DND-41 (cell line): ENCODE measurements at regions not wholly inside any gene's neighbourhood (a gene's known extent, or its start where the extent isn't known, plus 50 kb on each side); places are given as distances from the start of the nearest gene placed in this dataset.

Experiments used
- ATAC-seq: fragments of 200-7000 bp; cut with Tn5 transposase; 3 replicates; pipeline ENCODE4 v1.9.1; 2021; ENCODE audit warnings: low read depth; ENCODE audit not compliant: insufficient read depth
- DNase-seq: peaks from one replicate; pipeline ENCODE4 v3.0.0-alpha.2; 2020
- H2AFZ ChIP-seq: 2 replicates; pipeline ENCODE4 v1.6.0; 2012; ENCODE audit warnings: low read depth, low read length
- H3K27ac ChIP-seq: 2 replicates; pipeline ENCODE4 v1.5.1; 2012; ENCODE audit warnings: low read length, inconsistent platforms
- H3K27me3 ChIP-seq: fragments of 200-600 bp; sonication (generic); 2 replicates; pipeline ENCODE4 v1.6.0; 2012; ENCODE audit warnings: low read length, mild to moderate bottlenecking, inconsistent platforms; ENCODE audit not compliant: insufficient read depth, poor library complexity
- H3K36me3 ChIP-seq: 2 replicates; pipeline ENCODE4 v1.5.1; 2012; ENCODE audit warnings: low read length, inconsistent platforms; ENCODE audit not compliant: insufficient read depth
- H3K4me1 ChIP-seq: 2 replicates; pipeline ENCODE4 v1.5.1; 2012; ENCODE audit warnings: mild to moderate bottlenecking, low read length; ENCODE audit not compliant: insufficient read depth
- H3K4me2 ChIP-seq: 2 replicates; pipeline ENCODE4 v1.6.0; 2012; ENCODE audit warnings: mild to moderate bottlenecking, moderate library complexity, low read length, inconsistent platforms; ENCODE audit not compliant: insufficient read depth
- H3K4me3 ChIP-seq, 2 experiments: fragments of 200-600 bp in 1 of 2; shearing (Covaris generic) in 1 of 2; 2 replicates each; pipeline ENCODE4 v1.5.1; 2012 to 2016; ENCODE audit warnings: inconsistent platforms in 2 of 2, low read length in 2 of 2, mild to moderate bottlenecking in 2 of 2, low read depth in 1 of 2, moderate library complexity in 1 of 2
- H3K79me2 ChIP-seq: 2 replicates; pipeline ENCODE4 v1.6.0; 2012; ENCODE audit warnings: low read length, inconsistent platforms; ENCODE audit not compliant: insufficient read depth
- H3K9ac ChIP-seq: 2 replicates; pipeline ENCODE4 v1.6.0; 2012; ENCODE audit warnings: low read depth, mild to moderate bottlenecking, inconsistent platforms, low read length, moderate library complexity
- H3K9me3 ChIP-seq: 2 replicates; pipeline ENCODE4 v1.5.1; 2012; ENCODE audit warnings: low read length, moderate library complexity, mild to moderate bottlenecking, inconsistent platforms; ENCODE audit not compliant: insufficient read depth, severe bottlenecking
- H4K20me1 ChIP-seq: 2 replicates; pipeline ENCODE4 v1.6.0; 2012; ENCODE audit warnings: low read length; ENCODE audit not compliant: insufficient read depth
- CTCF ChIP-seq: IDR thresholded peaks from 2 replicates; pipeline ENCODE4 v1.5.1; 2012; ENCODE audit warnings: borderline replicate concordance, low read length, moderate library complexity, mild to moderate bottlenecking; ENCODE audit not compliant: poor library complexity, severe bottlenecking; ENCODE audit errors: extremely low read depth
- EZH2 ChIP-seq: IDR thresholded peaks from 3 replicates; pipeline ENCODE4 v1.6.1; 2012; ENCODE audit warnings: borderline replicate concordance, low read depth, mild to moderate bottlenecking, moderate library complexity, low read length, inconsistent platforms; ENCODE audit not compliant: severe bottlenecking

DNA sequence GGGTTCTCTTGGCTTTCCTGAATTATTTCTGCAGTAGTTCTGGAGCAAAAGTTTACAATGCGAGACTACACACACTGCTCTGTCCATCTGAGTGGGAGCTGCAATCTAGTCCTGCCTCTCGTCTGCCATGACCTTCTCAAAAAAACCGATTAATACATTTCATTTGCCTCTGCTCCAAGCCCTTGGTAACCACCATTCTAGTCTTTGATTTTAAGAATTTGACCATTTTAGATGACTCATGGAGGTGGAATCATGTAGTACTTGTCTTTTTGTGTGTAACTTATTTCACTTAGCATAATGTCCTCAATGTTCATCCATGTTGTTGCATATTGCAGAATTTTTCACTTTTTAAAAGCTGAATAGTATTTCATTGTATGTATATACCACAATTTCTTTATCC, 356.9 kb downstream of the SV2B start:
- Histone ChIP-seq H3K4me2 (no peak overlapping the region), H3K9me3 (no peaks in the 10 kb centered on the region), H3K79me2 (no peaks in the 10 kb centered on the region), H3K4me3 (no peak overlapping the region), H2AFZ (no peak overlapping the region), H3K4me1 (no peaks in the 10 kb centered on the region), H3K27ac (no peak overlapping the region), H4K20me1 (no peaks in the 10 kb centered on the region), H3K9ac (no peak overlapping the region), H3K36me3 (no peaks in the 10 kb centered on the region), H3K27me3 (no peaks in the 10 kb centered on the region)
- DNase-seq (no peak), ATAC-seq (no peak)
- TF ChIP-seq EZH2 (no peak), CTCF (no peak)

DNA sequence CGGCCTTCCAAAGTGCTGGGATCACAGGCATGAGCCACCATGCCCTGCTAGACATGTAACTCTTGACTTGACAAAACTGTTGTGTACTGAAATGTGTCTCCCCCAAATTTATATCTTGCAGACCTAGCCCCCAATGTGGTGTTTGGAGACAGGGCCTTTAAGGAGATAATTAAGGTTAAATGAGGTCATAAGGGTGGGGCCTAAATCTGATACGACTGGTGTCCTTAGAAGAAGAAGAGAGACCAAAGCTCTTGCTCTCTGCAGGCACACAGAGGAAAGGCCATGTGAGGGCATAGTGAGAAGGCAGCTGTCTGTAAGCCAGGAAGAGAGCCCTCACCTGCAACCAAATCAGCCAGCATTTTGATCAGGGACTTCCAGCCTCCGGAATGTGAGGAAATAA, 361.3 kb downstream of the SV2B start:
- Histone ChIP-seq H3K36me3 (no peaks in the 10 kb centered on the region), H3K4me3 (no peak overlapping the region), H3K9me3 (no peaks in the 10 kb centered on the region), H3K4me1 (no peaks in the 10 kb centered on the region), H3K79me2 (no peaks in the 10 kb centered on the region), H3K27ac (no peak overlapping the region), H3K9ac (no peak overlapping the region), H4K20me1 (no peaks in the 10 kb centered on the region), H3K27me3 (no peaks in the 10 kb centered on the region), H2AFZ (no peak overlapping the region), H3K4me2 (no peak overlapping the region)
- TF ChIP-seq EZH2 = no peak
- TF ChIP-seq CTCF = no peak
- ATAC-seq (no peak), DNase-seq (no peak)

GRCh38 chr15:91465086-91465485, 365.0 kb downstream of the SV2B start:
- H3K4me2 ChIP-seq = no peak overlapping the region
- no peaks in the 10 kb centered on the region for H3K27me3 ChIP-seq
- no peak overlapping the region for H3K9ac ChIP-seq
- no peak for DNase-seq
- no peaks in the 10 kb centered on the region for H3K9me3 ChIP-seq
- H3K4me3 ChIP-seq = no peak overlapping the region
- ATAC-seq = no peak
- no peaks in the 10 kb centered on the region for H4K20me1 ChIP-seq
- no peaks in the 10 kb centered on the region for H3K36me3 ChIP-seq
- peaks cover 17% of the 10 kb centered on the region for H3K4me1 ChIP-seq
- TF ChIP-seq CTCF (no peak), EZH2 (no peak)
- no peak overlapping the region for H3K27ac ChIP-seq
- no peaks in the 10 kb centered on the region for H3K79me2 ChIP-seq
- no peak overlapping the region for H2AFZ ChIP-seq

DNA sequence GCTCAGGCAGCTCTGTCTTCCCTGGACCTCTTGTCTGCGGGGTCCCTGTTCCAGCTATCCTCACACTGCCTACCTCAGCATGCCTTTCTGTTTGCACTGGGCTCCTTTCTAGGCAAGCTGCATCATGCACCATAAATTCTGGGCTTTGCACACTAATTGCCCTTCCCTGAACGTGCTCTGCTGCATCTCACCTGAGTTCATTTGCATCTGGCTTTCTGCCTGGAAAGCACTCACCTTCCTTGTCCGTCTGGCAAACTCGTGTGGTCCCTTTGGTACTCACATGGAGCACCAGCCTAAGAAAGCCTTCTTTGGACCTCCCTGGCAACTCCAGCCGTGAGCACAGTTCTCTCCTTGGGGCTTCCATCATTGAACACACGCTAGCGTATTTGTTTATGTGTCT, 365.6 kb downstream of the SV2B start:
- no peak for DNase-seq
- H3K27me3 ChIP-seq = no peaks in the 10 kb centered on the region
- no peak overlapping the region for H3K4me3 ChIP-seq
- TF ChIP-seq EZH2 = no peak
- TF ChIP-seq CTCF = no peak
- no peaks in the 10 kb centered on the region for H3K36me3 ChIP-seq
- H2AFZ ChIP-seq = no peak overlapping the region
- no peak overlapping the region for H3K9ac ChIP-seq
- H3K4me2 ChIP-seq = no peak overlapping the region
- no peaks in the 10 kb centered on the region for H3K9me3 ChIP-seq
- ATAC-seq = no peak
- H3K4me1 ChIP-seq = peaks cover 23% of the 10 kb centered on the region
- H4K20me1 ChIP-seq = no peaks in the 10 kb centered on the region
- no peaks in the 10 kb centered on the region for H3K79me2 ChIP-seq
- H3K27ac ChIP-seq = no peak overlapping the region
